Activated CD4-positive, alpha-beta T cell treated with anti-CD3 and anti-CD28 coated beads for 48 hours (primary cell): ENCODE measurements at regions not wholly inside any gene's neighbourhood (a gene's known extent, or its start where the extent isn't known, plus 50 kb on each side); places are given as distances from the start of the nearest gene placed in this dataset.

ENCODE experiments used
- DNase-seq: peaks from one replicate; pipeline ENCODE4 v3.0.0-alpha.2; 2020

GRCh38 chr15:62446984-62447383 lies 281.9 kb upstream of the C2CD4B start:
- DNase-seq: no peak

- DNase-seq: no peak
Observed at GRCh38 chr15:62447742-62448141, 282.7 kb upstream of the C2CD4B start.

DNA sequence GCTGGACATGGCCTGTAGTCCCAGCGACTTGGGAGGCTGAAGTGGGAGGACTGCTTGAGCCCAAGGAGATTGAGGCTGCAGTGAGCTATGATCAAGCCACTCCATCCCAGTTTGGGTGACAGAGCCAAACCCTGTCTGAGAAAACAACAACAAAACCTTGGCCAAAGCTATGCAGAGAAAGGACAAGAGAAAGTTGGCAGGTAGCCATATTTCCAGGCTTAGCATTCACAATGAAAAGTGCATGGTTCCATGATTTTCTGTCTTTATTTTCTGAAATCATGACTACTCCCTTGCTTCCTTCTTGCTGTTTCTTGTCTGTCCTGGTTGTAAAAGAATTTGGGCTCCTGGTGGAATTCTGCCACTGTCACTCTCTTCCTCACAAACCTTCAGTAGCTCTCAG lies 284.6 kb upstream of the C2CD4B start:
- DNase-seq: no peak

GRCh38 chr15:62450061-62450460 lies 285.0 kb upstream of the C2CD4B start:
- no peak for DNase-seq

GRCh38 chr15:62452026-62452425 lies 286.9 kb upstream of the C2CD4B start:
- no peak for DNase-seq

- DNase-seq: no peak
Observed at GRCh38 chr15:62452667-62453066, 287.6 kb upstream of the C2CD4B start.

DNA sequence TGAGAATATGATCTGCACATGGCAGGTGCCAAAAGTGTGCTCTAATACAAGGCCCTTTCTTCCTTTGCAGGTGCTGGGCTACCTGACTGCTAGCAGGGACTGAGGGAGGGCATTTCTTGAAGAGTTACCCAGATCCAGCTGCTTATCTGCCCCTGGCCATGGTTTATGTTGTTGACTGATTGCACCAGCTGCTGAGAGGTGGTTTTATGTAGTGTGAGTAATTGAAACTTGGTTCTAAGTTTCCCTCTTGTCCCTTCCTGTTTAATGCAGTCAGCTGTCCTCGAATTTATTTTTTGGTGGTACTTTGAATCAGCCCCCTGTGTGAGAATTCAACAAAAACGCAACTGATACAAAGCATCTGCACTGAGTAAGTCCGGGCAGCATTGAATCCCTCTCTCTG lies 288.3 kb upstream of the C2CD4B start:
- DNase-seq: no peak

DNA sequence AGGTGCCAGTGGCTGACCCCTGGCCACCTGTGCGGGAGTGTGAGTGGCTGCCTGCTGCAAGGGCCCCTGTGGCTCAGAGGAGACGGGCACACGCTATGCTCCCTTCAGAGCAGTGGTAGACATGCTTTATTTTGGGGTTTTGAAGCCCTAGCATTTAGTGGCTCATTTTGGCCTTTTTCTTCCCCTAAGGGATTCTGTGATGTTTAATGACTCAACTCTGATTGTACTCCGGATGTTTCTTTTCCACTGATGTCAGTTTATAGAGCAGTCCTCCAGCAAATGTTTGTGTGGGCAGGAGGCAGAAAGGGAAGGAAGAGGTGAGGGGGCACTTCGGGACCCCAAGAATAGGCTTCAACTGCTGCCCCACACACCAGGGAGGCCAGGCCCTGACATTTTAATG lies 288.9 kb upstream of the C2CD4B start:
- no peak for DNase-seq

DNA sequence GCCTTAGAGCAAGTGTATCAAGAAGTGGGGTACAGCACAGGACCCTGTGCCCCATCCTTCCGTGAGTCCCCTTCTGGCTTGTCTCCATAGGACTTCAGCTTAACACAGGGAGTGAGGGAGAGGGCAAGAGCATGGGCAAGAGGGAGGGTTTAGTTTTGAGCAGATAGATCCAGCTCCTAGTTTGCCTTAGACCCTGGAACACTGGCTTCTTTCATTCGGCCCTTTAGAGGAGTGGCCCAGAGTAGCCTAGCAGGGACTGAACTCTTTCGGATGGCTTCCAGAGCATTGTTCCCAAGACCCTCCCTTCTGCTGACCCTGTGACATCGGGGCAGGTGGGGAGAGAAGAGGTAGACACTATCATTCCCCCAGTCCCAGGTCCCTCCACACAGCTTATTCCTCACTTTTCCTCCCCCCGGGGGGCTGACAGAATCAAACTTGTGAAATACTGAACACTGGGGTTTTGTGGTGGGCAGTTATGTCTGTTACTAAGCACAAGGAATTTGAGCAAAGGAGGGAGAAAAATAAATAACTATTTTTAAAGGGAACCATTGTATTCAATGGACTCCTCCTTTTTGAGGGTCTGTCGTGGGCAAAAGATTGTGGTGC lies 289.6 kb upstream of the C2CD4B start:
- no peak for DNase-seq

DNA sequence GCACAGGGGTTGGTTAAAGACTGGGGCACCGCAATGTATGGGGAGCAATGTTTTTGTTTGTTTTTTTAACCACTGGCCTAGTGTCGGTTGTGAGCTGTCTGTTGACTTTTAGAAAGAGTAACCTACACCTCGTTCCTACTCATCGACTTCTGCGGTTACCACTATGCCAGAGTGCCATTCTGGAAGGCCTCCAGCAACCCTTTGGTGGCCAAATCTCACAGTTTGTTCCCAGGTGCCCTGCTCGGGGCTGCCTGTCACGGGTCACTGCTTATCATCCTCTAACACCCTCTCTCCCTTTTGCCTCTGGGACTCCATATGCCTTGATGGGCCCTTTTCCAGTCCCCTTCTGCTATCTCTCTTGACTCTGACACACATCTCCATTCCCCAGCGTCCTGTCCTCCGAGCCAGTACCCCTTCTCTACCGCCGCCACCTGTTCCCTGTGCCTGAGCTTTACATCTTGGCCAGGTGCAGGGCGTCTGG lies 290.4 kb upstream of the C2CD4B start:
- no peak for DNase-seq

DNA sequence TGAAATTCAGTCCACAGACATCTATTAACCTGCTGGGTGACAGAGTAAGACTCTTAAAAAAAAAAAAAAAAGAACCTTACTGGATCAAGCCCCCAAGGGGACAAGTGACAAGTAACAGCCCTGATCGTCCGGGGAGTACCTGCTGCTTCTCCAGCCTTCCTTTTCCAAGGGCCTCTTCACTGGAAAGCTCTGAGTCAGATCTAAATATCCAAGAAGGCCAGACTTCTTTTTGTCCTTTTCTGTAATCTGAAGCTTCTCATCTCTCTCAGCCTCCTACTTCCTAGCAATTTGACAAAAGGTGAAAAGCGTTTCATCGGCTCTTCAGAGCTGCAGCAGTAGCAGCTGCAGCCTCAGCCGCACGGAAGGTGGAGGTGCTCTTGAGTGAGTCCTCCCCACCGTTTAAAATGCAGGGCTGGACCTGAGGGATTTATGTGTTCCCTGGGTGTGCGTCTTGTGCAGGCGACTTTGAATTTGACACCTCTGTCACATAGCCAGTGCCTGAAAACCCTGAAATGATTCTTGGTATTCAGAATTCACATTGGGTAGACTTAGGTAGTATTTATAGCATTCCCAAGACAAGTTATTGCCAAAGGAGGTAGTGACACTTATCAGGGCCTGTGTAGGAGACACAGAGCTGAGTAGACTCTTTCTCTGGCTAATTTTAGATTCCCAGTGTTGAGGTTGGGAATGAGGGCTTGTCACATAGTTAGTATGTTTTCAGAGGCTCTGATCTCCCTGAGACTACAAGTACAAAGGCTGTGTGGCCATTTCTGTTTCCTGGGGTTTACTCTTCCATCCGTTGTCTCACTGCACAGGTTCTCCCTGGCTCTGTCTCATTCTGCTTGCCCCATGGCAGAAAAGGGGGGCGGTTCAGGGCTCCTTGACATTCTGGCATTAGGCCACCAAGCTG lies 291.2 kb upstream of the C2CD4B start:
- DNase-seq: no peak

DNA sequence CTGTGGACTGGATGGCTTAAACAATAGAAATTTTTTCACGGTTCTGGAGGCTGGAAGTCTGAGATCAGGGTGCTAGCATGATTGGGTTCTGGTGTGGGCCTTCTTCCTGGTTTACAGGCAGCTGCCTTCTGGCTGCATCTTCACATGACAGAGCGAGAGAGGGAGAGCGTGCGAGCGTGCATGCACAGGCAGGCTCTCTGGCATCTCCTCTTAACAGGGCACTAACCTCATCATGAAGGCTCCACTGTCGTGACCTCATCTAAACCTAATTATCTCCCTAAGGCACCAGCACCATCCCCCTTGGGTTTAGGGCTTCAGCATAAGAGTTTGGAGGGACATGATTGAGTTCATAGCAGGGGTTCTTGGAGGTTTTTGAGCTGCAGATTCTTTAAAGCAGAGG lies 292.0 kb upstream of the C2CD4B start:
- DNase-seq: no peak

GRCh38 chr15:62459875-62460274 lies 294.8 kb upstream of the C2CD4B start:
- DNase-seq: no peak

DNA sequence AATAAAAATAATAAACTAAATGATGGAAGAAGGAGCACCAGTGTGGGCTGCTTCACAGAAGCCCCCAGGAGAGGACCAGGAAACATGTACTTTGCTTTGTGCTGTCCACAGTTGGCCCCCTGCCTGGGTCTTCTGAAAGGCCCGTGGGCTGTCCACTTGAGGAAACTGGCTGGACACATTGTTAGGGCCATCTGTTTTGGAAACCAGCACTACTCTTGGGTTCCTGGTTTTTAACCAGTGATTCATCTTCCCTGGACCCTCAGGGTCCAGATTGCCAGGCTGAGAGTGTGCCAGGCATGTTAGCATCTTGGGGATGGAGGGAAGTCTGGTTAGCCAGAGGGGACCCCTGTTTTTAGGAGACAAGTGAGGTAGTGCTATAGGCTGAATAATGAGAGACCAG lies 297.2 kb upstream of the C2CD4B start:
- no peak for DNase-seq

- DNase-seq: no peak
Observed at GRCh38 chr15:62462721-62463120, 297.6 kb upstream of the C2CD4B start.

- no peak for DNase-seq
Observed at GRCh38 chr15:62464705-62465104, 299.6 kb upstream of the C2CD4B start.

DNA sequence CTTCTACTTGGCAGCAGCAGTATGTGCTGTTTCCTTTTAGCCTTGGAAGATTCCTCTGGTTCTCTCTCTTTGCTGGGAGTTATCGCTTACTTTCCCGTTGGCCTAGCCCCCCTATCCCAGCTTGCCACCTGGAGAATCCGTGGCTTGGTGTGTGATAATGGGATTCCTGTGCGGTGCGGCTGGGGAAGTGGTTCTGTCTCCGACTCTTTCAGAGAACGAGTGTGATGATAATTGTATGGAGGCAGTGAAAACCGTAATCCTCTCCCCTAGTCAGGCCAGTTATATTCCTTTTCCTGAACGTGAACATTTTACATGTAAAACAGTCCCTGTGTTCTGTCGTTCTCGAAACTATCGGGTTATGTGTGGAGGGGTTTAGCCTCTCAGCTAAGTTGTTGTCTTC lies 300.1 kb upstream of the C2CD4B start:
- DNase-seq: no peak

DNA sequence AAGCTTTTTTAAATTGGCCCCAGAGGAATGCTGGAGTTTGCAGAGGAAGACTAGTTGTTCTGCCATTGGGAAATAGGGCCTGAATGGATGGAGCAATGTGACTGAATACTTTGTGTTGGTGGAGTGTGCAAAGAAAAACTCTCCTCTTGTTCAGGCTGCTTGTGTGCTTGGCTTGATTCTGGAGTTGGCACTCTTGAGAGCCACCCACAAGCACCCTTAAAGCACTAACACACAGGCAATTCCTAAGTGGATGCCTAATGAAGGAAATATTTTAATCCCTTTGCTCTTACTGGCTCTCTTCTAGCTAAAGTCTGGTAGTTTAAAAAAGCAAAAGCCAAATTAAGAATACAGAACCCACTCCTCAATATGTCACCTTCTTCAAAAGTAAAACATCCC lies 304.4 kb upstream of the C2CD4B start:
- no peak for DNase-seq

GRCh38 chr15:62469874-62470688 lies 305.0 kb upstream of the C2CD4B start:
- no peak for DNase-seq

GRCh38 chr15:62472616-62473299 lies 307.7 kb upstream of the C2CD4B start:
- no peak for DNase-seq

DNA sequence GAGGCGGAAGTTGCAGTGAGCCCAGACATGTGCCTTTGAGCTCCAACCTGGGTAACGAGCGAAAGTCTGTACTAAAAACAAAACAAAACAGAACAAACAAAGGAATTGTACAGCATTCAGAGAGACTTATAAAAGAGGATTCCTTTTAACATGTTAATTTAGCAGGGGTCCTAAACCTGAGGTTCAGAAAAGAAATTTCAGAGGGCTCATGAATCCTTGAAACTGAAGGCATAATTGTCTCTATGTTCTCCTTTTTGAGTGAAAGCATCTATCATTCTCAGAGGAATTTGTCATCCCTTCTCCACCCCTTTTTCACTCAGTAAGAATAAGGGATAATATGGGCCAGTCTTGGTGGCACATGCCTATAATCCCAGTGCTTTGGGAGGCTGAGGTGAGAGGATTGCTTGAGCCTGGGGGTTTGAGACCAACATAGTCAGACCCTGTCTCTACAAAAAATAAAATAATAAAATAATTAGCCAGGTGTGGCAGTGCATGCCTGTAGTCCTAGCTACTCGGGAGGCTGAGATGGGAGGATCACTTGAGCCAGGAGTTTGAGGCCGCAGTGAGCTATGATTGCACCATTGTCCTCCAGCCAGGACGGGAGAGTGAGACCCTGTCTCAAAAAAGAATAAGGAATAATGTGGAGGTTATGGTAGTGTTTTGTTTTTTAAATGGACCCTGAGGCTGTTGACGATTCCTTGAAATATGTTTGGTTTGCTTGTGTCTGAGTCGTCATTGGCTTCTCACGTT lies 309.1 kb upstream of the C2CD4B start:
- DNase-seq: no peak

DNA sequence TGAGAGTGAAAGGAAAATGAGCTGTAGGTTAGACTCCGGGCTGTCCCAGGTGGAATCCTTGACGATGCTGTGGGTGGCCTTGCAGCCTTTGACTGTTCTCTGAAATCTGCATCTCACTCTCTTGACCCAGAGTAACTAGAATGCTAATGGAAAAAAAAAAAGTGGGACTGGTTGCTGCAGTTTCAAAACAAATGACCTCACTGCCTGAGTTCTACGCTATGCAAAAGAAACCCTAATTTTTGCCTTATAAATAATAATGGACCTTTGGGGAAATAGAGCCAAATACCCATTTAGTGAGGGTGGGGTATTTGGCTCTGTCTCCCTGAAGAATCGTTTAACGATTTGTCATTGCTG lies 309.7 kb upstream of the C2CD4B start:
- no peak for DNase-seq
